ENCODE measurements at regions not wholly inside any gene's neighbourhood (a gene's known extent, or its start where the extent isn't known, plus 50 kb on each side); places are given as distances from the start of the nearest gene placed in this dataset.

DNA sequence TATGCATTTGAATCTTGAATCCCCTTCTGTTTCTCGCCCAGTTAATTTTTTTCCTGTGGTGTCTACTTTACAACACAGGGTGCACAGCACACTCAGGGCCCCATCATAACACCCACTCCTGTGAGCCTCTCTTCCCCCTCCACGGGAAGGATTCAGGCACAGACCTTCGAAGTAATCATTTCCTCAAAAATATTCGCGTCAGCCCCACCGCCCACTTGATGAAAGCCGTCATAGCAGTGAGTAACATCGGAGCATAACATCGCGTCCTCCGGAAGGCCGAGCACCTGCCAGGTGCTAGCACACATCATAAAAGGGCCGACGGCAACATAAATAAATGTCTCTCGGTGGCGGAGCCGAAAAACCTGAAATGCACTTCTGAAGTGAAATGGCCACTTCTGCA lies 201.7 kb upstream of the ADARB2 start (continued):
- no peak for TF ChIP-seq HNF4A (conservative IDR thresholded peaks at IDR 0.05)
- TF ChIP-seq JUND (IDR thresholded peaks at IDR 0.05): no peak
- no peak for TF ChIP-seq RXRA (IDR thresholded peaks at IDR 0.05)
- no peak for TF ChIP-seq RAD21 (IDR thresholded peaks at IDR 0.05)
- TF ChIP-seq HNF4G (IDR thresholded peaks at IDR 0.05): no peak

DNA sequence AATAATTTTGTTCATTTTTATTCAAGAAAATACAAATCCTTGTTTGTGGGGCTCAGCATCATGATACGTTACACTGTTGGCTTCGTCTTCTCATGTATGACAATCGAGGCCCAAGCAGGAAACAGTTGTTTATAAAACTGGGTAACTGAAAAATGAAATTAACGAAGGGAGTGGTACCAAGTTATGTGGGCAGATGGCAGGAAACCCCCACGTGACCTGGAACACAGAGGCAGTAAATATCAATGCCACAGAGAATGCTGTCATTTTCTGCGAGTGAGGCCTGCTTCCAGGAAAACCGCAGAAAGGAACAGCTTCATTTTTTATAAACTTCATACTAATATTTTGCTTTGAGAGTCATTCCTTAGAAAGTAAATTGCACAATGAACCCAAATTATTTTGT lies 201.0 kb upstream of the ADARB2 start:
- TF ChIP-seq FOXA1 (IDR thresholded peaks at IDR 0.05): no peak
- TF ChIP-seq, protein P1, sequence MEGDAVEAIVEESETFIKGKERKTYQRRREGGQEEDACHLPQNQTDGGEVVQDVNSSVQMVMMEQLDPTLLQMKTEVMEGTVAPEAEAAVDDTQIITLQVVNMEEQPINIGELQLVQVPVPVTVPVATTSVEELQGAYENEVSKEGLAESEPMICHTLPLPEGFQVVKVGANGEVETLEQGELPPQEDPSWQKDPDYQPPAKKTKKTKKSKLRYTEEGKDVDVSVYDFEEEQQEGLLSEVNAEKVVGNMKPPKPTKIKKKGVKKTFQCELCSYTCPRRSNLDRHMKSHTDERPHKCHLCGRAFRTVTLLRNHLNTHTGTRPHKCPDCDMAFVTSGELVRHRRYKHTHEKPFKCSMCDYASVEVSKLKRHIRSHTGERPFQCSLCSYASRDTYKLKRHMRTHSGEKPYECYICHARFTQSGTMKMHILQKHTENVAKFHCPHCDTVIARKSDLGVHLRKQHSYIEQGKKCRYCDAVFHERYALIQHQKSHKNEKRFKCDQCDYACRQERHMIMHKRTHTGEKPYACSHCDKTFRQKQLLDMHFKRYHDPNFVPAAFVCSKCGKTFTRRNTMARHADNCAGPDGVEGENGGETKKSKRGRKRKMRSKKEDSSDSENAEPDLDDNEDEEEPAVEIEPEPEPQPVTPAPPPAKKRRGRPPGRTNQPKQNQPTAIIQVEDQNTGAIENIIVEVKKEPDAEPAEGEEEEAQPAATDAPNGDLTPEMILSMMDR (IDR thresholded peaks at IDR 0.05; ENCODE audit: low read depth, low read length, missing input control): no peak
- TF ChIP-seq, protein P2, sequence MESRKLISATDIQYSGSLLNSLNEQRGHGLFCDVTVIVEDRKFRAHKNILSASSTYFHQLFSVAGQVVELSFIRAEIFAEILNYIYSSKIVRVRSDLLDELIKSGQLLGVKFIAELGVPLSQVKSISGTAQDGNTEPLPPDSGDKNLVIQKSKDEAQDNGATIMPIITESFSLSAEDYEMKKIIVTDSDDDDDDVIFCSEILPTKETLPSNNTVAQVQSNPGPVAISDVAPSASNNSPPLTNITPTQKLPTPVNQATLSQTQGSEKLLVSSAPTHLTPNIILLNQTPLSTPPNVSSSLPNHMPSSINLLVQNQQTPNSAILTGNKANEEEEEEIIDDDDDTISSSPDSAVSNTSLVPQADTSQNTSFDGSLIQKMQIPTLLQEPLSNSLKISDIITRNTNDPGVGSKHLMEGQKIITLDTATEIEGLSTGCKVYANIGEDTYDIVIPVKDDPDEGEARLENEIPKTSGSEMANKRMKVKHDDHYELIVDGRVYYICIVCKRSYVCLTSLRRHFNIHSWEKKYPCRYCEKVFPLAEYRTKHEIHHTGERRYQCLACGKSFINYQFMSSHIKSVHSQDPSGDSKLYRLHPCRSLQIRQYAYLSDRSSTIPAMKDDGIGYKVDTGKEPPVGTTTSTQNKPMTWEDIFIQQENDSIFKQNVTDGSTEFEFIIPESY (IDR thresholded peaks at IDR 0.05): no peak
- TF ChIP-seq, protein P3, sequence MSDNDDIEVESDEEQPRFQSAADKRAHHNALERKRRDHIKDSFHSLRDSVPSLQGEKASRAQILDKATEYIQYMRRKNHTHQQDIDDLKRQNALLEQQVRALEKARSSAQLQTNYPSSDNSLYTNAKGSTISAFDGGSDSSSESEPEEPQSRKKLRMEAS (IDR thresholded peaks at IDR 0.05): no peak
- TF ChIP-seq YY1 (IDR thresholded peaks at IDR 0.05): no peak
- TF ChIP-seq HNF4A (conservative IDR thresholded peaks at IDR 0.05): no peak
- TF ChIP-seq SP1 (IDR thresholded peaks at IDR 0.05): no peak
- TF ChIP-seq, protein P4, sequence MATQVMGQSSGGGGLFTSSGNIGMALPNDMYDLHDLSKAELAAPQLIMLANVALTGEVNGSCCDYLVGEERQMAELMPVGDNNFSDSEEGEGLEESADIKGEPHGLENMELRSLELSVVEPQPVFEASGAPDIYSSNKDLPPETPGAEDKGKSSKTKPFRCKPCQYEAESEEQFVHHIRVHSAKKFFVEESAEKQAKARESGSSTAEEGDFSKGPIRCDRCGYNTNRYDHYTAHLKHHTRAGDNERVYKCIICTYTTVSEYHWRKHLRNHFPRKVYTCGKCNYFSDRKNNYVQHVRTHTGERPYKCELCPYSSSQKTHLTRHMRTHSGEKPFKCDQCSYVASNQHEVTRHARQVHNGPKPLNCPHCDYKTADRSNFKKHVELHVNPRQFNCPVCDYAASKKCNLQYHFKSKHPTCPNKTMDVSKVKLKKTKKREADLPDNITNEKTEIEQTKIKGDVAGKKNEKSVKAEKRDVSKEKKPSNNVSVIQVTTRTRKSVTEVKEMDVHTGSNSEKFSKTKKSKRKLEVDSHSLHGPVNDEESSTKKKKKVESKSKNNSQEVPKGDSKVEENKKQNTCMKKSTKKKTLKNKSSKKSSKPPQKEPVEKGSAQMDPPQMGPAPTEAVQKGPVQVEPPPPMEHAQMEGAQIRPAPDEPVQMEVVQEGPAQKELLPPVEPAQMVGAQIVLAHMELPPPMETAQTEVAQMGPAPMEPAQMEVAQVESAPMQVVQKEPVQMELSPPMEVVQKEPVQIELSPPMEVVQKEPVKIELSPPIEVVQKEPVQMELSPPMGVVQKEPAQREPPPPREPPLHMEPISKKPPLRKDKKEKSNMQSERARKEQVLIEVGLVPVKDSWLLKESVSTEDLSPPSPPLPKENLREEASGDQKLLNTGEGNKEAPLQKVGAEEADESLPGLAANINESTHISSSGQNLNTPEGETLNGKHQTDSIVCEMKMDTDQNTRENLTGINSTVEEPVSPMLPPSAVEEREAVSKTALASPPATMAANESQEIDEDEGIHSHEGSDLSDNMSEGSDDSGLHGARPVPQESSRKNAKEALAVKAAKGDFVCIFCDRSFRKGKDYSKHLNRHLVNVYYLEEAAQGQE (IDR thresholded peaks at IDR 0.05): no peak
- no peak for TF ChIP-seq GABPA (IDR thresholded peaks at IDR 0.05 in 1 of 2, conservative IDR thresholded peaks at IDR 0.05 in 1 of 2)
- TF ChIP-seq FOXA2 (IDR thresholded peaks at IDR 0.05): no peak
- TF ChIP-seq HNF4G (IDR thresholded peaks at IDR 0.05): no peak
- TF ChIP-seq JUND (IDR thresholded peaks at IDR 0.05): no peak
- TF ChIP-seq RXRA (IDR thresholded peaks at IDR 0.05): no peak
- TF ChIP-seq RAD21 (IDR thresholded peaks at IDR 0.05): no peak
- TF ChIP-seq TAF1 (conservative IDR thresholded peaks at IDR 0.05): no peak
- TF ChIP-seq EGR1 (IDR thresholded peaks at IDR 0.05; ENCODE audit: low read depth in 2 of 2): no peak
- TF ChIP-seq, protein P5, sequence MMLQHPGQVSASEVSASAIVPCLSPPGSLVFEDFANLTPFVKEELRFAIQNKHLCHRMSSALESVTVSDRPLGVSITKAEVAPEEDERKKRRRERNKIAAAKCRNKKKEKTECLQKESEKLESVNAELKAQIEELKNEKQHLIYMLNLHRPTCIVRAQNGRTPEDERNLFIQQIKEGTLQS (IDR thresholded peaks at IDR 0.05): no peak
- DNase-seq (ENCODE audit: low spot score): no peak
- no peak overlapping the region for H3K9ac ChIP-seq (ENCODE audit: low read depth in 1 of 2, low read length in 2 of 2)
- H3K9me3 ChIP-seq (ENCODE audit: control insufficient read depth in 4 of 4, low read length in 3 of 4): no peaks in the 10 kb centered on the region
- H3K27me3 ChIP-seq (ENCODE audit: control insufficient read depth in 4 of 4, insufficient read depth in 4 of 4, low read length in 3 of 4): no peaks in the 10 kb centered on the region
- no peaks in the 10 kb centered on the region for H3K4me1 ChIP-seq (ENCODE audit: control insufficient read depth in 4 of 4, insufficient read depth in 4 of 4, low read length in 3 of 4)
- H3K27ac ChIP-seq (ENCODE audit: low read depth in 1 of 2, low read length in 2 of 2): no peak overlapping the region
- H3K36me3 ChIP-seq (ENCODE audit: control insufficient read depth in 4 of 4, insufficient read depth in 3 of 4, low read depth in 1 of 4, low read length in 3 of 4): no peaks in the 10 kb centered on the region
- 67% methylated on average over 7 of the region's 7 CpGs for WGBS
- H3K4me3 ChIP-seq (ENCODE audit: low read depth in 1 of 3, low read length in 3 of 3): no peak overlapping the region
